SK-MEL-5 (cell line): ENCODE measurements at regions not wholly inside any gene's neighbourhood (a gene's known extent, or its start where the extent isn't known, plus 50 kb on each side); places are given as distances from the start of the nearest gene placed in this dataset.
"Not testable (repeated sequence)": the region's sequence is repeated elsewhere in the genome, so short reads cannot be mapped to it uniquely, and the experiment has no call there.

Source experiments
- DNase-seq: peaks from one replicate; pipeline ENCODE4 v3.0.0-alpha.2; 2016; ENCODE audit warnings: low read depth, low spot score
- in situ Hi-C: cut with HindIII; loops from 2 replicates; pipeline ENCODE4 v1.10.0; 2016; ENCODE audit warnings: low sequenced_read_pairs, high pct_unique_total_duplicates, low pct_unique_long_range_greater_than_20kb

DNA sequence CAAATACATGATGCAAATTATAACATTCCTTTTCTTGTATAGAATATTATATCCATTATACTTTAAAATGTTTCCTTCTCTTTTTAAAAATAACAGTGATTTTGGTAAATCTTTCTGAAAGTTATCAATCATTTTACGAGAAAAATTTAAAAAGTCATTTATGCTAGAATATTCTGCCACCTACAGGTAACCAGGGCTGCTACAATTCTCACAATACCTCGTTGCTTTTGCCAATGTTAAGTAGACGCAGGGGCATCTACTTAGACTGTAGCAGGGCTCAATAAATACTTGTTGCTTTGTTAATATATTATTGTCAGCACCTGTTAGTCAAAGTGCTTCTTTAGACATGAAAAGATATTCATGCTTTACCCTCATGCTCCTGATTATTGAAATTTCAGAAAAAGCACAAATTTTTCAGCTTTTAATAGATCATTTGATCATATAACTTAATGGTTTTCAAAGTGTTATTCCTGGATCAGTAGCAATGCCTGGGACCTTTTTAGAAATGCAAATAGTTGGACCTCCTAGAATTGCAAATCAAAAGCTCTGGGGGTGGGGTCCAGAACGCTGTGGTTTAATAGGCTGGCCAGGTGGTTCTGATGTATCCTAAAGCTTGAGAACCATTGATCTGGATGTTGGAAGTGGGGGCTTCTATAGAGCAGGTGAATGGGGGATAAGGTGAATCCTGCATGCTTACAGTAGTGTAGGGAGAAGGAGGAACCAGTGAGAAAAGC, 223.6 kb upstream of the PDZRN3 start:
- in situ Hi-C loops, result no loop called here
- peak; percentile 58 for DNase-seq

DNA sequence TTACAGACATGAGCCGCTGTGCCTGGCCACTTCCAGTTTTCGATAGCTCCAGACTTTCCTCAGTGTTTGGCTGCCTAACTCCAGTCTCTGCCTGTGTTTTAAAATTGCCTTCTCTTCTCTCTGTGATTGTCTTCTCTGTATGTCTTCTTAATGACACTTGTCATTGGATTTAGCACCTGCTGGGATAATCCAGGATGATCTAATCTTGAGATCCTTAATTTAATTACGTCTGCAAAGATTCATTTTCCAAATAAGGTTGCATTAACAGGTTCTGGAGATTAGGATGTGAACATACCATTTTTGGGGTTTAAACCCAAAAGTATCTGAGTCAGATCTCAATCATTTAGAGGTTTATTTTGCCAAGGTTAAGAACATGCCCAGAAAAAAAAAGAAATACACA, 222.2 kb upstream of the PDZRN3 start:
- no peak for DNase-seq
- in situ Hi-C loops, result no loop called here

DNA sequence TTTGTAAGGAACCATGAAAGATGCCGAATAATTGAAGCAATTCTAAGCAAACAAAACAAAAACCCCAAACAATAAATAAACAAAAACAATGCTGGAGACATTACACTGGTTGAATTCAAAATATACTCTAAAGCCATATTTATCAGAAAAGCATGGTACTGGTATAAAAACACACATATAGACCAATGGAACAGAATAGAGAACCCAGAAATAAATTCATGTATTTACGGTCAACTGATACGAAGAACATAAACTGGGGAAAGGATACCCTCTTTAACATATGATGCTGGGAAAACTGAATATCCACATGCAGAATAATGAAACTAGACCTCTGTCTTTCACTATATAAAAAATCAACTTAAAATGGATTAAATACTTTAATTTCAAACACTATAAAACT, 214.3 kb upstream of the PDZRN3 start:
- DNase-seq, result no peak
- in situ Hi-C loops, result no loop called here

DNA sequence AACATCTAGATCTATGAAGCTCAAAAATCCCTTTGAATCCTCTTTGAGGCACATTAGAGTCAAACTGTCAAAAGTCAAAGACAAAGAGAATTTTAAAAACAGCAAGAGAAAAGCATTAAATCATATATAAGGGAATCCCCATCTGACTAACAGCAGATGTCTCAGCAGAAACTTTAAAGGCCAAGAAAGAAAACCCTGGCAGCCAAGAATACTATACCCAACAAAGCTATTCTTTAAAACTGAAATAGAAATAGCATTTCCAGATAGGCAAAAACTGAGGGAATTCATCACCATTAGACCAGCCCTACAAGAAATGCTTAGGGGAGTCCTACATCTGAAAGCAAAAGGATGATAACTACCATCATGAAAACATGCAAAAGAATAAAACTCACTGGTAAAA, 211.2 kb upstream of the PDZRN3 start:
- in situ Hi-C loops, result no loop called here
- DNase-seq, result no peak

DNA sequence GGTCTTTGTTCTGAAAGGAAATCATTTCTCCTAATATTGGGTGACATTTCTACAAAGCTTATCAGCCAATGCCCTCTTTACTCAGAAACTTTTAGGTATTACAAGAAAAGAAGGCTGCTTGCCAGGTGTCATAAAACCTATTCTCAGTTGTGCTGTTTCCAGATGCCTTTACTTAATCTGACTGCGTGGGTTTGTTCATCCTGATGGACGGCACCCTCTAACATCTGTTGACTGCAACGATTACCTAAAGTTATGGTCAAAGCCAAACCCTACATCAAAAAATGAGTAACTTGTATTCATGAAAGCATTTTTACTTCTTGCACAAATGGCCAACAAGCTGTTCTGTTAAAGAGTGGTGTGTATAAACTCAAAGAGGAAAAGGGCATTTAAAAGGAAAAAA, 207.7 kb upstream of the PDZRN3 start:
- in situ Hi-C loops, result no loop called here
- no peak for DNase-seq

DNA sequence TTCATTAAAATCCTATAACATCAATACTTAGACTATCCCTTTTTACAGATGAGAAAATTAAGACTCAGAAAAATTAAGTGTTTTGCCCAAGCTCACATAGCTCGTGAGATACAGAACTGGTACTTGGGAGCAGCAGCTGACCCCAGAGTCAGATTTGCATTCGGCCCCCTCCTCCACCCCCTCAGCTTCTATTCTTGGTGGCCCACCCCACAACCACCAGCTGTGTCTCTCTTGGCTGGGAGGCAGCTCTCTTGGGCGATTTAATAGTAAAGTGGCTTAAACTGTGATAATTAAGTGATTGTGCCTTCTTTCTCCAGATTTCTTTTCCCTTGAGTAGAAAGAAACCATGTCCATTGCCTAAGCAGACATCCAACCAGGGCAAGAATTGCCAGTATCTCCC, 203.6 kb upstream of the PDZRN3 start:
- DNase-seq, result no peak
- in situ Hi-C loops, result no loop called here

DNA sequence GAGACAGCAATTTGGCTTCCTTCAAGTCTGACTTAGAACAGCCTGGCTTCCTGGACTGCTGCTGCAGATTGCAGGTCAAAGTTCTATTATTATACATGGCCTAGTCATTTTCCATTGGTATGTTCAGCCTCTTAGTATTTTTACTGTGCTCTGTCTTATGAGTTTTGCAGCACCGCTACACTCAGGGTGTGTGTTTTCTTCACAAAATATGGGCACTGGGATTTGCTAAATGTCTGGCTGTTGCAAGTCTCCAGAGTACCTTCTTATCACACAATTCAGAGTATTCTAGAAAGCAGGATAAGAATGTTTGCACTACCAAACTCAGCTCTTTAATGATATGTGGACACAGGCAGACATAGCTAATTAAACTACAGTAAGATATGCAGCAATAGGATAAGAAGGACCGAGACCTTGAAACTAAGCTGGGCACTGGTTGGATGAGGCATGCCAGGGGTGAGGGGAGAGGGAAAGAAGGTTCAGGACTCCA, 203.0 kb upstream of the PDZRN3 start:
- no peak for DNase-seq
- in situ Hi-C loops, result no loop called here

DNA sequence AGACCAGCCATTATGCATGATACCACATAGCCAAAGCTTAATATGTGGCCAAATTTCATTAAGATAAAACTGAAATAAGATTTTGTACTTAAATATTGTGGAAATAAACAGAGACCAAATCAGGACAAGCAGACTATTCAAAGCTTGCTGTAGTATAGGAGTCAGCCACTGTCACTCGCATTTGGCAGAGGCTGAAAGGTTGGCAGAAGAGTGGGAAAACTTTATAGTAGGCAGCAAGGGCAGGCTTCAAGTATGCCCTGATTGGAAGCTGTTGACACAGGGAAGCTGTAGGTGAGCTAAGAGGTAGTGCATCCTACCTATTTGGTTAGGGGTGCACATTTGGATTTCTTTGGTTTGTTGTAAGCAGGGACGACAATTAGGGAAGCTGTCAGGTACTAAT, 202.5 kb upstream of the PDZRN3 start:
- in situ Hi-C loops, result no loop called here

DNA sequence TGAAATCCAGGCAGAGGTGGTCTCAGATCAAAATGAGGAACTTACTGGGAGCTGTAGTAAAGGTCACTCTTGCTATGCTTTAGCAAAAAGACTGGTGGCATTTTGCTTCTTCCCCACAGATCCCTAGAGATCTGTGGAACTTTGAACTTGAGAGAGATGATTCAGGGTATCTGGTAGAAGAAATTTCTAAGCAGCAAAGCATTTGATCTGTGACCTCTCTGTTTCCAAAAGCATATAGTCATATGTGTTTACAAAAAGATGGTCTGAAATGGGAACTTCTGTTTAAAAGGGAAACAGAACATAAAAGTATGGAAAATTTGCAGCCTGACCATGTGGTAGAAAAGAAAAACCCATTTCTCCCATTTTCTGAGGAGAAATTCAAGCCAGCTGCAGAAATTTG, 196.2 kb upstream of the PDZRN3 start:
- in situ Hi-C loops, DNase-seq: not testable (repeated sequence)

More for the DNA sequence above, 202.5 kb upstream of the PDZRN3 start:
- no peak for DNase-seq

DNA sequence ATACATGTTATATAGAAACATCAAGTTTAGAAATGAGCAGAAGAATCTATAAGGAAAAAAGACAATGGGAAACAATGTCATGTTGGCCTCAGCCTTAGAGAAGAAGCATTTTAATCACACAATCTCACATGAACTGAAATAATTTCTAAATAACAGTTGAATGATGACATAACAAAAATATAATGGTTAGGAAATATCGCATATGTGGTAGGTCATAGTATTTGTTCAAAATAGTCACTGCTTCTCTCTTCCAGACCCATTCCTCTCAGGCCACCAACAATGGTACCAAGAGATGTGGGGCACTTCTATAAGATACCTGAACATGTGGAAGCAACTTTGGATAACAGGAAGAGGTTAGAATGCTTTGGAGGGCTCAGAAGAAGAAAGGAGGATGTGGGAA, 195.7 kb upstream of the PDZRN3 start:
- no peak for DNase-seq
- in situ Hi-C loops, result no loop called here

DNA sequence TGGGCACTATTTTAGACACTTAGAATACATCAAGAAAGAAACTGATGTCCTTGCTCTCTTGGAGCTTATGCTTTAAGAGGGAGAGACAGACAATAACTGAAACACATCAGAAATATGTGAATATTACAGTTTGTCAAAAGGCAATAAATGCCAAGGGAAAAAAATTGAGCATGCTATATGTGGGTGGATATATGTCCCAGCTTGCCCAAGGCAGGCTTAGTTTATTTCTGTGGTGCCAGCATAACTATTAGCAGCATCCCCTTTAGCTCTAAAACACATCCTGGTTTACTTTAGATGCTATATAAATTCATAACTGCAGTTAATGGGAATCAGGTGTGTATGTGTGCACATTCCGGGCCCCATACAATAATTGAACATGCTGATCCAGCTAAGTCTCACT, 191.2 kb upstream of the PDZRN3 start:
- DNase-seq, result no peak
- in situ Hi-C loops, result no loop called here

DNA sequence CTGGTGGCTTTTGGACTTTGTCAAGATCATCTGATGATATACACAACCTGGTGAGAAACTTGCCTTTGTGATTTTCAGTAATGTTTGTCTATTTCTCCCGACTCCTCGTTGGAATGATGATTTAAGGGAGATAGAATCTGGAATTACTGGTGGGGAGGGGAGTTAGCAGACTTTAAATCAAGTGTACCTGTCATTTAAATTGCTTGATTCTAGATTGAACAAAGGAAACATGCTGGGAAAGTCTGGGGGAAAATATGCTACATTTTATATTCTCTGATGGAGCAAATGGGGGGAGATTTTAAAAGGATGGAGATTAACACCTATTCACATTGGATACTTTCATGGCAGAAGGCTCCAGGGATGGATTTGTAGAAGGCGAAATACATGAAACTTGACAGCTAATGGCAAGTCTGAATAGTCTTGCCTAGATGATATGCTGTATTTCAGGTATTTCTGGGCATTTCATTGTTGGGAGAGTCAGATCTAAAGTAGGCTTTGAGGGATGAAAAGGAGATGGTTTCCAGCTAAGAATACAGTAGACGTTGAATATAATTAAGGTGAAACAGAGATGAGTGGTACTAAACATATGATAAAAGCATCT, 189.1 kb upstream of the PDZRN3 start:
- no peak for DNase-seq
- in situ Hi-C loops, result no loop called here

DNA sequence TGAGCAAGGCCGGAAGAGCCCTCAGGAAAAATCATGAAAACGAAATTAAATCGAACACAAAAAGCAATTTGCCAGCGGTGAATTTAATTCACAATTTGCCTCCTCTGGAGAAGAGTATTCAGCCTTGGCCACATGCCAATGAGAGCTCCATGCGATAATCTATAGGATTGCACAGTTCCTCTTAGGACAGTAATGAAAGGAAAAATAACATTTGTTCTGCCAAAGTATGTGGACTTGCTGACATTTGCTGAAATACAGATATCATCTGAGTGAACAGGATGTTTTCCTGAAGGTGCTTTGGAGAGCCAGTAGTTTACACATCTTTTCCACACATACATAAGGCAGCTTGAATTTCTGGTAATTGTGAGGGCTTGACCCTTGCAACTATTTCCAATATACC, 188.6 kb upstream of the PDZRN3 start:
- in situ Hi-C loops, result no loop called here
- DNase-seq, result no peak

DNA sequence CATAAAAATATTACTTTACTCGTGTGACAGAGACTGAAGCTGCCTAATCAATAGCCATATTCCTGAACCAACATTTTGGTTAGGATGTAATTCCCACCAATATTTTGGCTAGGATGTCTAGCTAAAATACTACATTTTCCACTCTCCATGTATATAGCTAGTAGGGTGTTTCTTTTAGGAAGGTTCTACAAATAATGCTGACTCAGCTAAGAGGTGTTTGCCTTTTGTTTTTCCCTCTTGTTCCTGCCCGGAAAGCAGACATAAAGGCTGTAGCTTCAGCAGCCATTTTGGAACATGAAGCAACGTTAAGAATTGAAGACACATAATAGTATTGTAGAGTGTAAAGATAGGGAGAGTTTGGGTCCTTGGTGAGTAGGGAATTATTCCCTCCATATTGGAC, 187.3 kb upstream of the PDZRN3 start:
- in situ Hi-C loops, result no loop called here
- DNase-seq, result no peak

DNA sequence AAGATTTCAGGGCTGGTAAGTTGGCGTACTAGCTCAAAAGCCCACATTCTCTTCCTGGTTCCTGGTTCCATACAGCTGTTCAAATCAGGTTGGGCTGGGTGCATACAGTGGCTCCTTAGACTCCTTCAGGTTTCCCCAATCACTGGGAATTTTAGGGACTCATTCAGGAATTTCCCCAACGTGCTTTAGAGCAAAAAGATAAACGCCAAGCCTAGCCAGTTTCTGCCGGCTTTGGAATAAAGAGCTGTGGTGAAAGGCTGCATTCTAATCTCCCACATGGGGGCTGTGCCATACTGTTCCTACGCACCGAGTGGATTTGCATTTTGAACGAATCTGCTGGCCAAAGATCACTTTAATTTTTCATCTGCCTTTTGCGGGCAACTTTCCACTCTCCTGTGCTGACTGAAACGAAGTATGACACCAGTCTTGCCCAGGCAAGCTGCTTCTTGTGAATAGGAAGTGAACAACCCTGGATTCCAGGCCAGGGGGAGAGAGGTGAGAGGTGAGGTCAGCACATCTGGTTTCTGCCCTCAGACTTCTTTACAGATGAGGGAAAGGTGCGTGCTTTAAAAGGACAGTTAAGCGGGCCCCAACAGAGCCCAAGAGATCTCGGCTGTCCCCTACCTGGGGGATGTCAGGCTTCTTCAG, 184.2 kb upstream of the PDZRN3 start:
- DNase-seq, result no peak
- in situ Hi-C loops, result no loop called here

DNA sequence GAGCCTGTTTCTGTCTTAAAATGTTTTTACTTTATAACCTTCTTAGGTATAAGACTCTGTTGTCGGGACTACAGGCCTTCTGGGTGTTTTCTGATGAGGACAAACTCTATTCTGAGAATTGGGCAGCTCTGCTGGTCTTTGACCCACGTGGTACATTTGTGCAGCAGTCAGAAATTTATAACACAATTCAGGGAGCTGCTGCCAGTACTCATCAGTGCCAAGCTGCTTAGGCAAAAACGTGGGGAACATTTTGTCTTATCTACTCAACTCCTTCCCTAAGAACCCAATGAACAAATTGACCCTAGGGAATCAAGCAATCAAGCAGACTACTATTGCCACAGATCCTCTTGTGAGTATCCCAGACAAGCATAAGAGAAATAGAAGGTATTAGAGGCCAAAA, 180.7 kb upstream of the PDZRN3 start:
- DNase-seq, result no peak
- in situ Hi-C loops, result no loop called here

DNA sequence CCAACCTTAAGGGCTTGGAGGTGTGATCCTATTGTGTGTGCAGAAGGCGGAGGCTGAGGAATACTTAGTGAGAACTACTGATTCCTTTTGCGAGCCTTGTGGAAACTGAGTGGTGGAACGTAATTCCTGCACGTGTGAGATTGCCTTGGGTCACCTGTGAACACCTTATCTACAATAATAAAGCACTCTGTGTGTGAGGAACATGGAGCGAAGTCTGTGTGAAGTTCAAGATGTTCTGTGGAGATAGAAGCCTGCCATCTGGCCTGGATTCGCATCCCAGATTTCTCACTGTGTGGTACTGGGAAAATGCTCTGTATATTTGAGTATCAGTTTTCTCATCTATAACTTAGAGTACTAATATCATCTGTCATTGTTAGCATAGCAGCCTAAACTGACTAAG, 179.5 kb upstream of the PDZRN3 start:
- in situ Hi-C loops, result no loop called here
- DNase-seq, result no peak

DNA sequence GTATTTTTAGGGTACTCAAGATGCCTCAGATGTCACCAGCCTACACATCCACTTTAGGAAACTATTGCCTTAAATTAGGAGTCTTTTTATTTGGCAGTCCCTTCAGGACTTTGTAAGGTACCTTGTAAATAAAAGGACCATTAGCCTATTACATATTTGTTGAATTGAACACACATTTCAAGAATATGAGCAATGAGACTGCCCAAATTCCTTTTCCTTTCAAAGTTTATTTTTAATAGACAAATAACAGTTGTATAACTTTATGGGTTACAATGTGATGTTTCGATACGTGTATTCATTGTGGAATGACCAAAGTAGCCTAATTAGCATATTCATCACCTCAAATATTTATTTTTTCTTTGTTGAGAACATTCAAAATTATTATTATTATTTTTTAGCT, 176.7 kb upstream of the PDZRN3 start:
- in situ Hi-C loops, result no loop called here

DNA sequence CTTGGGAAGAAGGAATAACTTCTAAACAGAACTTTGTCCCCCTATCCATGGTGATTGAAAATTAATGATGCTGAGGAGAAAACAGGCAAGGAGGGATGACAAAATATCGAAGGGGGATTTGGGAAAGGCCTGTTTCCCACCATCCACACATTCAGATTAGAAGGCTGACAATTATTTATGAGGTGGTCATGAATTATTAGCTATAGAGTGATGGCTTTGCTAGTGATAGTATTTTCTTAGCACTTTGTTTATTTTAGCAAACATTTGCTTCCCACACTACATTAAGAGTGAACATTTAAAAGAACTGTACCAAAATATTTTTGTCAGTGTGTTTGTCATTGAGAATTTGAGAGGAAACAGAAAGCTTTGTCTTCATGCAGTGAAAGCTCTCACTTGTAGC, 172.6 kb upstream of the PDZRN3 start:
- in situ Hi-C loops, result no loop called here
- DNase-seq, result no peak

More for the DNA sequence above, 176.7 kb upstream of the PDZRN3 start:
- no peak for DNase-seq
